SK-N-SH treated with all-trans-retinoic acid at 6 μM for 48 hours (cell line): ENCODE measurements at regions not wholly inside any gene's neighbourhood (a gene's known extent, or its start where the extent isn't known, plus 50 kb on each side); places are given as distances from the start of the nearest gene placed in this dataset.

Source experiments
- ATAC-seq: fragments of 200-7000 bp; cut with Tn5 transposase; 3 replicates; pipeline ENCODE4 v1.9.1; 2020; ENCODE audit warnings: mild to moderate bottlenecking, moderate library complexity
- ARNTL ChIP-seq: fragments of 450-650 bp; formaldehyde crosslinking; IDR thresholded peaks from 2 replicates; pipeline ENCODE4 v1.5.0; 2020; ENCODE audit warnings: low read depth, mild to moderate bottlenecking, moderate library complexity, borderline replicate concordance
- BACH2 ChIP-seq: fragments of 250-450 bp; sonication (Bioruptor Pico); IDR thresholded peaks from 2 replicates; pipeline ENCODE4 v1.9.0; 2021; ENCODE audit warnings: mild to moderate bottlenecking, borderline replicate concordance
- CSDC2 ChIP-seq: fragments of 250-450 bp; sonication (Bioruptor Pico); IDR thresholded peaks from 2 replicates; pipeline ENCODE4 v1.5.0; 2020; ENCODE audit warnings: mild to moderate bottlenecking, moderate library complexity
- ESRRG ChIP-seq: fragments of 250-450 bp; sonication (Bioruptor Pico); IDR thresholded peaks from 2 replicates; pipeline ENCODE4 v1.6.1; 2021; ENCODE audit warnings: mild to moderate bottlenecking
- GLIS3 ChIP-seq: fragments of 250-450 bp; sonication (Bioruptor Pico); IDR thresholded peaks from 2 replicates; pipeline ENCODE4 v1.5.0; 2020; ENCODE audit warnings: mild to moderate bottlenecking, moderate library complexity
- ISL1 ChIP-seq: fragments of 250-450 bp; sonication (Bioruptor Pico); IDR thresholded peaks from 2 replicates; pipeline ENCODE4 v2.1.2; 2022; ENCODE audit warnings: mild to moderate bottlenecking, moderate library complexity
- OSR1 ChIP-seq: fragments of 250-450 bp; sonication (Bioruptor Pico); IDR thresholded peaks from 2 replicates; pipeline ENCODE4 v1.8.0; 2022; ENCODE audit warnings: moderate library complexity, mild to moderate bottlenecking, inconsistent platforms
- PPARA ChIP-seq: fragments of 250-450 bp; sonication (Bioruptor Pico); IDR thresholded peaks from 2 replicates; pipeline ENCODE4 v1.5.0; 2020; ENCODE audit warnings: mild to moderate bottlenecking, borderline replicate concordance
- SNAI2 ChIP-seq: fragments of 250-450 bp; sonication (Bioruptor Pico); IDR thresholded peaks from 2 replicates; pipeline ENCODE4 v1.5.0; 2020; ENCODE audit warnings: mild to moderate bottlenecking, moderate library complexity
- TCF4 ChIP-seq: fragments of 250-450 bp; sonication (Bioruptor Pico); IDR thresholded peaks from 2 replicates; pipeline ENCODE4 v1.8.0; 2021; ENCODE audit warnings: mild to moderate bottlenecking, moderate library complexity, borderline replicate concordance
- TOX ChIP-seq: fragments of 250-450 bp; sonication (Bioruptor Pico); IDR thresholded peaks from 2 replicates; pipeline ENCODE4 v1.8.0; 2021; ENCODE audit warnings: mild to moderate bottlenecking, moderate library complexity, borderline replicate concordance
- ZC3H10 ChIP-seq: fragments of 250-450 bp; sonication (Bioruptor Pico); IDR thresholded peaks from 2 replicates; pipeline ENCODE4 v1.5.1; 2021; ENCODE audit warnings: mild to moderate bottlenecking, moderate library complexity
- ZFP3 ChIP-seq: fragments of 250-450 bp; sonication (Bioruptor Pico); IDR thresholded peaks from 2 replicates; pipeline ENCODE4 v1.5.0; 2020; ENCODE audit warnings: mild to moderate bottlenecking, moderate library complexity
- ZFP30 ChIP-seq: fragments of 450-650 bp; formaldehyde crosslinking; IDR thresholded peaks from 2 replicates; pipeline ENCODE4 v1.5.0; 2022; ENCODE audit warnings: mild to moderate bottlenecking, moderate library complexity
- ZNF565 ChIP-seq: fragments of 450-650 bp; formaldehyde crosslinking; conservative IDR thresholded peaks from 2 replicates; pipeline ENCODE4 v1.5.0; 2020; ENCODE audit warnings: low read depth, mild to moderate bottlenecking, moderate library complexity
- ZNF70 ChIP-seq: fragments of 450-650 bp; formaldehyde crosslinking; IDR thresholded peaks from 2 replicates; pipeline ENCODE4 v1.5.0; 2020; ENCODE audit warnings: mild to moderate bottlenecking, moderate library complexity
- ZNF8 ChIP-seq: fragments of 450-650 bp; formaldehyde crosslinking; IDR thresholded peaks from 2 replicates; pipeline ENCODE4 v1.5.0; 2020; ENCODE audit warnings: mild to moderate bottlenecking, moderate library complexity
- TF ChIP-seq, protein P1 (sequence below): fragments of 250-450 bp; sonication (Bioruptor Pico); IDR thresholded peaks from 2 replicates; pipeline ENCODE4 v1.5.1; 2020; ENCODE audit warnings: low read depth, mild to moderate bottlenecking, moderate library complexity
- TF ChIP-seq, protein P2 (sequence below): fragments of 250-450 bp; sonication (Bioruptor Pico); IDR thresholded peaks from 2 replicates; pipeline ENCODE4 v1.8.0; 2020; ENCODE audit warnings: mild to moderate bottlenecking, moderate library complexity, borderline replicate concordance
- TF ChIP-seq, protein P3 (sequence below): fragments of 250-450 bp; sonication (Bioruptor Pico); IDR thresholded peaks from 2 replicates; pipeline ENCODE4 v1.8.0; 2021; ENCODE audit warnings: low read depth, mild to moderate bottlenecking, moderate library complexity, borderline replicate concordance
- TF ChIP-seq, protein P4 (sequence below): fragments of 250-450 bp; sonication (Bioruptor Pico); IDR thresholded peaks from 2 replicates; pipeline ENCODE4 v1.5.1; 2021; ENCODE audit warnings: mild to moderate bottlenecking, moderate library complexity
- TF ChIP-seq, protein P5 (sequence below): fragments of 250-450 bp; sonication (Bioruptor Pico); IDR thresholded peaks from 2 replicates; pipeline ENCODE4 v1.5.0; 2020; ENCODE audit warnings: mild to moderate bottlenecking, moderate library complexity

DNA sequence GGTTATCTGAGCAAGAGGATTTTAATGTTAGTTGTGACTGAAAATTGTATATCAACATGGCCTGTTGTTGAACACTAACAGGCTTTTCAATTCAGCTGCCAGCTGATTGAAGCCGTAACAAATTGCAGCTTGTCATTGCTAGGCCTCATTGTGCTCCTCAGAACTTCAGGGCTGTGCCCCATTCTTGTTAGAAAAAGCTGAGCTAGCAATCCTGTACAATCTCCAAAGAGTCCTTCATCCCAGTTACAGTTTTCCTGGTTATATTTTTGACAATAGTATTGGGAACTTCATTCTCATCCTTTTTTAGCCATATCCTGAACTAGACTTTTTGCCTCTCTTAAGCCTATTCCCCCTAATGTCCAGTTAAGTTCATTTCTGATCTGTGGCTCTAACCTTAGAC lies 564.1 kb upstream of the ATXN7L3B start:
- no peak for ATAC-seq
- TF ChIP-seq, protein P1, sequence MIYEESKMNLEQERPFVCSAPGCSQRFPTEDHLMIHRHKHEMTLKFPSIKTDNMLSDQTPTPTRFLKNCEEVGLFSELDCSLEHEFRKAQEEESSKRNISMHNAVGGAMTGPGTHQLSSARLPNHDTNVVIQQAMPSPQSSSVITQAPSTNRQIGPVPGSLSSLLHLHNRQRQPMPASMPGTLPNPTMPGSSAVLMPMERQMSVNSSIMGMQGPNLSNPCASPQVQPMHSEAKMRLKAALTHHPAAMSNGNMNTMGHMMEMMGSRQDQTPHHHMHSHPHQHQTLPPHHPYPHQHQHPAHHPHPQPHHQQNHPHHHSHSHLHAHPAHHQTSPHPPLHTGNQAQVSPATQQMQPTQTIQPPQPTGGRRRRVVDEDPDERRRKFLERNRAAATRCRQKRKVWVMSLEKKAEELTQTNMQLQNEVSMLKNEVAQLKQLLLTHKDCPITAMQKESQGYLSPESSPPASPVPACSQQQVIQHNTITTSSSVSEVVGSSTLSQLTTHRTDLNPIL (CRISPR knock-in tag): no peak
- TF ChIP-seq GLIS3 (CRISPR knock-in tag) (no peak), ISL1 (CRISPR knock-in tag) (no peak), ARNTL (CRISPR knock-in tag) (no peak), ZNF70 (CRISPR knock-in tag) (no peak), OSR1 (CRISPR knock-in tag) (no peak), BACH2 (CRISPR knock-in tag) (no peak), ZFP3 (CRISPR knock-in tag) (no peak), ZNF8 (CRISPR knock-in tag) (no peak), ZFP30 (CRISPR knock-in tag) (no peak), TOX (CRISPR knock-in tag) (no peak), ZC3H10 (CRISPR knock-in tag) (no peak), ESRRG (no peak), ZNF565 (CRISPR knock-in tag) (no peak), TCF4 (no peak), CSDC2 (CRISPR knock-in tag) (no peak)
- TF ChIP-seq, protein P2, sequence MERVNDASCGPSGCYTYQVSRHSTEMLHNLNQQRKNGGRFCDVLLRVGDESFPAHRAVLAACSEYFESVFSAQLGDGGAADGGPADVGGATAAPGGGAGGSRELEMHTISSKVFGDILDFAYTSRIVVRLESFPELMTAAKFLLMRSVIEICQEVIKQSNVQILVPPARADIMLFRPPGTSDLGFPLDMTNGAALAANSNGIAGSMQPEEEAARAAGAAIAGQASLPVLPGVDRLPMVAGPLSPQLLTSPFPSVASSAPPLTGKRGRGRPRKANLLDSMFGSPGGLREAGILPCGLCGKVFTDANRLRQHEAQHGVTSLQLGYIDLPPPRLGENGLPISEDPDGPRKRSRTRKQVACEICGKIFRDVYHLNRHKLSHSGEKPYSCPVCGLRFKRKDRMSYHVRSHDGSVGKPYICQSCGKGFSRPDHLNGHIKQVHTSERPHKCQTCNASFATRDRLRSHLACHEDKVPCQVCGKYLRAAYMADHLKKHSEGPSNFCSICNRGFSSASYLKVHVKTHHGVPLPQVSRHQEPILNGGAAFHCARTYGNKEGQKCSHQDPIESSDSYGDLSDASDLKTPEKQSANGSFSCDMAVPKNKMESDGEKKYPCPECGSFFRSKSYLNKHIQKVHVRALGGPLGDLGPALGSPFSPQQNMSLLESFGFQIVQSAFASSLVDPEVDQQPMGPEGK: no peak
- TF ChIP-seq, protein P3, sequence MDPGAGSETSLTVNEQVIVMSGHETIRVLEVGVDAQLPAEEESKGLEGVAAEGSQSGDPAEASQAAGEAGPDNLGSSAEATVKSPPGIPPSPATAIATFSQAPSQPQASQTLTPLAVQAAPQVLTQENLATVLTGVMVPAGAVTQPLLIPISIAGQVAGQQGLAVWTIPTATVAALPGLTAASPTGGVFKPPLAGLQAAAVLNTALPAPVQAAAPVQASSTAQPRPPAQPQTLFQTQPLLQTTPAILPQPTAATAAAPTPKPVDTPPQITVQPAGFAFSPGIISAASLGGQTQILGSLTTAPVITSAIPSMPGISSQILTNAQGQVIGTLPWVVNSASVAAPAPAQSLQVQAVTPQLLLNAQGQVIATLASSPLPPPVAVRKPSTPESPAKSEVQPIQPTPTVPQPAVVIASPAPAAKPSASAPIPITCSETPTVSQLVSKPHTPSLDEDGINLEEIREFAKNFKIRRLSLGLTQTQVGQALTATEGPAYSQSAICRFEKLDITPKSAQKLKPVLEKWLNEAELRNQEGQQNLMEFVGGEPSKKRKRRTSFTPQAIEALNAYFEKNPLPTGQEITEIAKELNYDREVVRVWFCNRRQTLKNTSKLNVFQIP: no peak
- TF ChIP-seq, protein P4, sequence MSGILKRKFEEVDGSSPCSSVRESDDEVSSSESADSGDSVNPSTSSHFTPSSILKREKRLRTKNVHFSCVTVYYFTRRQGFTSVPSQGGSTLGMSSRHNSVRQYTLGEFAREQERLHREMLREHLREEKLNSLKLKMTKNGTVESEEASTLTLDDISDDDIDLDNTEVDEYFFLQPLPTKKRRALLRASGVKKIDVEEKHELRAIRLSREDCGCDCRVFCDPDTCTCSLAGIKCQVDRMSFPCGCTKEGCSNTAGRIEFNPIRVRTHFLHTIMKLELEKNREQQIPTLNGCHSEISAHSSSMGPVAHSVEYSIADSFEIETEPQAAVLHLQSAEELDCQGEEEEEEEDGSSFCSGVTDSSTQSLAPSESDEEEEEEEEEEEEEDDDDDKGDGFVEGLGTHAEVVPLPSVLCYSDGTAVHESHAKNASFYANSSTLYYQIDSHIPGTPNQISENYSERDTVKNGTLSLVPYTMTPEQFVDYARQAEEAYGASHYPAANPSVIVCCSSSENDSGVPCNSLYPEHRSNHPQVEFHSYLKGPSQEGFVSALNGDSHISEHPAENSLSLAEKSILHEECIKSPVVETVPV (CRISPR knock-in tag): no peak
- TF ChIP-seq, protein P5, sequence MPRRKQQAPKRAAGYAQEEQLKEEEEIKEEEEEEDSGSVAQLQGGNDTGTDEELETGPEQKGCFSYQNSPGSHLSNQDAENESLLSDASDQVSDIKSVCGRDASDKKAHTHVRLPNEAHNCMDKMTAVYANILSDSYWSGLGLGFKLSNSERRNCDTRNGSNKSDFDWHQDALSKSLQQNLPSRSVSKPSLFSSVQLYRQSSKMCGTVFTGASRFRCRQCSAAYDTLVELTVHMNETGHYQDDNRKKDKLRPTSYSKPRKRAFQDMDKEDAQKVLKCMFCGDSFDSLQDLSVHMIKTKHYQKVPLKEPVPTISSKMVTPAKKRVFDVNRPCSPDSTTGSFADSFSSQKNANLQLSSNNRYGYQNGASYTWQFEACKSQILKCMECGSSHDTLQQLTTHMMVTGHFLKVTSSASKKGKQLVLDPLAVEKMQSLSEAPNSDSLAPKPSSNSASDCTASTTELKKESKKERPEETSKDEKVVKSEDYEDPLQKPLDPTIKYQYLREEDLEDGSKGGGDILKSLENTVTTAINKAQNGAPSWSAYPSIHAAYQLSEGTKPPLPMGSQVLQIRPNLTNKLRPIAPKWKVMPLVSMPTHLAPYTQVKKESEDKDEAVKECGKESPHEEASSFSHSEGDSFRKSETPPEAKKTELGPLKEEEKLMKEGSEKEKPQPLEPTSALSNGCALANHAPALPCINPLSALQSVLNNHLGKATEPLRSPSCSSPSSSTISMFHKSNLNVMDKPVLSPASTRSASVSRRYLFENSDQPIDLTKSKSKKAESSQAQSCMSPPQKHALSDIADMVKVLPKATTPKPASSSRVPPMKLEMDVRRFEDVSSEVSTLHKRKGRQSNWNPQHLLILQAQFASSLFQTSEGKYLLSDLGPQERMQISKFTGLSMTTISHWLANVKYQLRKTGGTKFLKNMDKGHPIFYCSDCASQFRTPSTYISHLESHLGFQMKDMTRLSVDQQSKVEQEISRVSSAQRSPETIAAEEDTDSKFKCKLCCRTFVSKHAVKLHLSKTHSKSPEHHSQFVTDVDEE (CRISPR knock-in tag): no peak

DNA sequence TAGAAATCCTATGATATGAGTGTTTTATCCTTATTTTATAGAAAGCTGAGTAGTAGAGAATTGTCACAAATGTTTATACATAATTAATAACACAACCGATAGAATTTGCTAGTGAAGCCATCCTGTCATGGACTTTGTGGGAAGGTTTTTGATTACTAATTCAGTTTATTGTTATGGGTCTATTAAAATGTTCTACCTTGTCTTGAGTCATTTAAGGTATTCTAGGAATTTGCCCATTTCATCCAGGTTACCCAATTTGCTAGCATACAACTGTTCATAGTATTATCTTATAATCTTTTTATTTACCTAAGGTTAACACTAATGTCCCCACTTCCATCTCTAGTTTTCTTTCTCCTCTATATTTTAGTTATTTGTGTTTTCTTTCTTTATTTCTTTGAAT lies 553.1 kb upstream of the ATXN7L3B start:
- no peak for ATAC-seq
- TF ChIP-seq ESRRG: no peak
- TF ChIP-seq, protein P4 (CRISPR knock-in tag): no peak
- no peak for TF ChIP-seq SNAI2 (CRISPR knock-in tag)

DNA sequence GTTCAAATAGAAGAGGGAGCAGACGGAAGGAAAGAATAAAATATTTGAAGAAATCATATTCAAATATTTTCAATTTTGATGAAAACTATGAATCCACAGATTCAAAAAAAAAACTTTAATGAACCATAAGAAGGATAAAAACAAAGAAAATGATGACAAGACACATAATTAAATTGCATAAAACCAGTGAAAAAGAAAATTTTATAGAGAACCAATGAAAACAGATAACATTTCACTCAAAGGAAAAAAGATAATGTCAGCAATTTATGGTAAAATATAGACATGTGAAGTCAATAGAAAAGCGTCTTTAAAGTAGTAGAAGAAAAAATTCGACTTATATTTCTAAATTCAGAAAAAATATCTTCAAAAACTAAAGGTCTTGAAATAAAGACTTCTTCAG lies 546.5 kb upstream of the ATXN7L3B start:
- no peak for TF ChIP-seq ZFP3 (CRISPR knock-in tag)
- no peak for TF ChIP-seq ARNTL (CRISPR knock-in tag)
- TF ChIP-seq PPARA (CRISPR knock-in tag): no peak
- no peak for ATAC-seq
